Fibroblast of lung (primary cell): ENCODE measurements at regions not wholly inside any gene's neighbourhood (a gene's known extent, or its start where the extent isn't known, plus 50 kb on each side); places are given as distances from the start of the nearest gene placed in this dataset.
A peak's percentile ranks its signal among the peaks of the same experiment; 100 is the strongest.

Experiments used
- DNase-seq, 2 donors: peaks; one replicate each; pipeline versions ENCODE4 v3.0.0 to v3.0.0-alpha.2; 2010; ENCODE audit warnings: low read depth in 2 of 2
- H2AFZ ChIP-seq: 2 replicates; pipeline ENCODE4 v1.5.1; 2012; ENCODE audit warnings: low read length, control low read depth, inconsistent platforms
- H3K27ac ChIP-seq: 2 replicates; pipeline ENCODE4 v1.5.1; 2011; ENCODE audit warnings: low read length, control low read depth; ENCODE audit not compliant: insufficient read depth
- H3K27me3 ChIP-seq: 2 replicates; pipeline ENCODE4 v1.5.1; 2011; ENCODE audit warnings: mild to moderate bottlenecking, low read length; ENCODE audit not compliant: control insufficient read depth, insufficient read depth
- H3K36me3 ChIP-seq: 2 replicates; pipeline ENCODE4 v1.5.1; 2011; ENCODE audit warnings: low read length; ENCODE audit not compliant: control insufficient read depth, insufficient read depth
- H3K4me1 ChIP-seq: 2 replicates; pipeline ENCODE4 v1.5.1; 2011; ENCODE audit warnings: low read length; ENCODE audit not compliant: control insufficient read depth, insufficient read depth; ENCODE audit errors: extremely low read depth
- H3K4me2 ChIP-seq: 2 replicates; pipeline ENCODE4 v1.5.1; 2011; ENCODE audit warnings: low read length, control low read depth; ENCODE audit not compliant: insufficient read depth; ENCODE audit errors: extremely low read depth
- H3K4me3 ChIP-seq, 4 experiments: fragments of 200-600 bp in 1 of 4; sonication (generic) in 1 of 4; replicated peaks in 1 of 4; 2 replicates each; pipeline ENCODE4 v1.5.1; 2011 to 2016; ENCODE audit warnings: low read length in 4 of 4, low read depth in 3 of 4, mild to moderate bottlenecking in 3 of 4, control low read depth in 2 of 4, inconsistent platforms in 1 of 4, mixed read lengths in 1 of 4; ENCODE audit not compliant: insufficient read depth in 1 of 4; ENCODE audit errors: control extremely low read depth in 1 of 4
- H3K79me2 ChIP-seq: 2 replicates; pipeline ENCODE4 v1.5.1; 2012; ENCODE audit warnings: mild to moderate bottlenecking, low read length, inconsistent platforms; ENCODE audit not compliant: control insufficient read depth, insufficient read depth
- H3K9ac ChIP-seq: 2 replicates; pipeline ENCODE4 v1.5.1; 2011; ENCODE audit warnings: mild to moderate bottlenecking, low read length, control low read depth; ENCODE audit not compliant: insufficient read depth
- H3K9me3 ChIP-seq: 2 replicates; pipeline ENCODE4 v1.5.1; 2012; ENCODE audit warnings: low read depth, low read length; ENCODE audit not compliant: control insufficient read depth, insufficient read depth
- H4K20me1 ChIP-seq: 2 replicates; pipeline ENCODE4 v1.5.1; 2011; ENCODE audit warnings: low read length; ENCODE audit not compliant: control insufficient read depth, insufficient read depth; ENCODE audit errors: extremely low read depth
- EZH2 ChIP-seq: IDR thresholded peaks from 2 replicates; pipeline ENCODE4 v1.5.1; 2012; ENCODE audit warnings: low read length, control low read depth, mild to moderate bottlenecking; ENCODE audit errors: missing control alignments
- TF ChIP-seq, protein P1 (sequence below), 2 donors: IDR thresholded peaks in 1 of 2; conservative IDR thresholded peaks in 1 of 2; 1 replicate in 1 of 2; 2 replicates in 1 of 2; pipeline ENCODE4 v1.5.1; 2011 to 2012; ENCODE audit warnings: low read length in 2 of 2, control low read depth in 1 of 2, inconsistent platforms in 1 of 2, low read depth in 1 of 2, mild to moderate bottlenecking in 1 of 2

DNA sequence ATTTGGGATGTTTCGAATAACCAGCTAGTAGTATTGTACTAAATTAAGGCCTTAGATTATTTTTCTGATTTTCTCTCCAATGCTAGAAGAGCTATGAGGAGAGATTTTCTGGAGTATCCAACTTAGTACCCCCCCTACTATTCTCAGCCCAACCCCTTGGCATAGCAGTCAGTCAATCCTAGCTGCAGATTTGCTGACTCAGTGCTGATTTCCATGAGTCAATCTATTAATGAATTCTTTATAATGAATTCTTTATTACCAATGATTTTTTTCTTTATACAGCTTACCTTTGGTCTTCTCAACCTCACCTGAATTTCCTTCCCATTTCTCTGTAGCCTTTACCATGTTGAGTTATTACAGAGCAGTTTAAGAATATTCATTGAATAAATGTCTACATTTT, 192.8 kb upstream of the ETAA1 start:
- H3K4me2 ChIP-seq = no peak overlapping the region
- no peaks in the 10 kb centered on the region for H4K20me1 ChIP-seq
- no peak overlapping the region for H3K9ac ChIP-seq
- H3K27ac ChIP-seq = no peak overlapping the region
- no peaks in the 10 kb centered on the region for H3K27me3 ChIP-seq
- H2AFZ ChIP-seq = no peak overlapping the region
- H3K36me3 ChIP-seq = no peaks in the 10 kb centered on the region
- DNase-seq = no peak
- no peak overlapping the region for H3K4me3 ChIP-seq
- no peaks in the 10 kb centered on the region for H3K79me2 ChIP-seq
- no peaks in the 10 kb centered on the region for H3K4me1 ChIP-seq
- no peak for TF ChIP-seq EZH2
- TF ChIP-seq, protein P1, sequence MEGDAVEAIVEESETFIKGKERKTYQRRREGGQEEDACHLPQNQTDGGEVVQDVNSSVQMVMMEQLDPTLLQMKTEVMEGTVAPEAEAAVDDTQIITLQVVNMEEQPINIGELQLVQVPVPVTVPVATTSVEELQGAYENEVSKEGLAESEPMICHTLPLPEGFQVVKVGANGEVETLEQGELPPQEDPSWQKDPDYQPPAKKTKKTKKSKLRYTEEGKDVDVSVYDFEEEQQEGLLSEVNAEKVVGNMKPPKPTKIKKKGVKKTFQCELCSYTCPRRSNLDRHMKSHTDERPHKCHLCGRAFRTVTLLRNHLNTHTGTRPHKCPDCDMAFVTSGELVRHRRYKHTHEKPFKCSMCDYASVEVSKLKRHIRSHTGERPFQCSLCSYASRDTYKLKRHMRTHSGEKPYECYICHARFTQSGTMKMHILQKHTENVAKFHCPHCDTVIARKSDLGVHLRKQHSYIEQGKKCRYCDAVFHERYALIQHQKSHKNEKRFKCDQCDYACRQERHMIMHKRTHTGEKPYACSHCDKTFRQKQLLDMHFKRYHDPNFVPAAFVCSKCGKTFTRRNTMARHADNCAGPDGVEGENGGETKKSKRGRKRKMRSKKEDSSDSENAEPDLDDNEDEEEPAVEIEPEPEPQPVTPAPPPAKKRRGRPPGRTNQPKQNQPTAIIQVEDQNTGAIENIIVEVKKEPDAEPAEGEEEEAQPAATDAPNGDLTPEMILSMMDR (conservative IDR thresholded peaks at IDR 0.05 in 1 of 2, IDR thresholded peaks at IDR 0.05 in 1 of 2; ENCODE audit: low read depth in 1 of 2, low read length in 2 of 2) = no peak
- H3K9me3 ChIP-seq = no peaks in the 10 kb centered on the region

DNA sequence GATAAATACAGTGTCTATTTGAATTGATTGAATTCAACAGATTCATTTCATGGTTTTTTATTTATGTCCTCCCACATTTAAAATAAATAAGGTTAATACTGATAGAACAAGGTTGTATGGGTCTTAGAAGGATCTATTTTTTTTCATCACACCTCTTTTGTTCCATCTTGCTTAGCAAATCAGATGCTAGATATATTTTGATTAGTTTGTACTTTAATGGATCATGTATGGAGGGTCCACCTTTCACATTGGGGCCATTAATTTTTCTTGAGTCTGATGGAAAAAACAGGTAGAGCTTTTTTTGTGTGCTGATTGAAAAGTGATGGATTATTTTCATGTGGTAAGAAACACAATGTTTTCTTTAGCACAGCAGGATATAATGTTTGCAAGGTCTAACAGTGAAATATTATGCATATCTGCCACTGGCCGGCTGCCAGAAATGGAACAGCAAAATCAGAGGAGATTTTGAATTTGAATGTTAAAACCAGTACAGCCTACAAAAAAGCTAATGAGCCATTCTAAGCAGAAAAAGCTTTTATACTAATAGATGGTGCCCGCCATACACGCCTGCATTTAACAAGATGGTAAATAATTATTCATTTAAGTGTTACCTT, 188.1 kb upstream of the ETAA1 start:
- H2AFZ ChIP-seq = no peak overlapping the region

DNA sequence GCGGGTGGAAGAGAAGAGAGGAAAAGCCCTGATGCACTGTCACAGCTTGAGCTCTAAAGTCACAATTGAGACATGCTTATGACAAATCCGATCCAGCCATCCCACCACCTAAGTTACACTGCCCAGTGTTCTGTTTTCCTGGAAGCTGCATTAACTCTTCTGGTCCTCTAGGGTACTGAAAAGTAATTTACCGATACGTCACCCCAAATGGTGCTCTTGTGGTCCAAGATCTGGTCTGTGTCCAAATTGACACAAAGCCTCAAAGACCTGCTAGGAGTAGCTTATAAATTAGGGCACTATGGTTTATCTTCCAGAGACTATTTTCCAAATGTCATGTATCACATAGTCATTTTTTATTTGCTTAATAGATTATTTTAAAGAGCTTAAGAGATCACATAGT, 186.7 kb upstream of the ETAA1 start:
- H3K9me3 ChIP-seq = no peaks in the 10 kb centered on the region
- H3K27me3 ChIP-seq = no peaks in the 10 kb centered on the region
- TF ChIP-seq, protein P1 (conservative IDR thresholded peaks at IDR 0.05 in 1 of 2, IDR thresholded peaks at IDR 0.05 in 1 of 2; ENCODE audit: low read depth in 1 of 2, low read length in 2 of 2) = no peak
- TF ChIP-seq EZH2 = no peak
- H3K4me3 ChIP-seq = no peak overlapping the region
- H3K4me1 ChIP-seq = peaks cover 3% of the 10 kb centered on the region
- no peaks in the 10 kb centered on the region for H4K20me1 ChIP-seq
- H3K27ac ChIP-seq = no peak overlapping the region
- no peak overlapping the region for H3K4me2 ChIP-seq
- no peak for DNase-seq
- H3K79me2 ChIP-seq = no peaks in the 10 kb centered on the region
- H3K36me3 ChIP-seq = no peaks in the 10 kb centered on the region
- no peak overlapping the region for H3K9ac ChIP-seq
- H2AFZ ChIP-seq = no peak overlapping the region

More for the DNA sequence above, 188.1 kb upstream of the ETAA1 start:
- Histone ChIP-seq H3K4me2 (no peak overlapping the region), H4K20me1 (no peaks in the 10 kb centered on the region), H3K27ac (no peak overlapping the region), H3K79me2 (no peaks in the 10 kb centered on the region), H3K4me3 (no peak overlapping the region), H3K4me1 (no peaks in the 10 kb centered on the region), H3K9ac (no peak overlapping the region), H3K36me3 (no peaks in the 10 kb centered on the region), H3K9me3 (no peaks in the 10 kb centered on the region), H3K27me3 (no peaks in the 10 kb centered on the region)
- no peak for TF ChIP-seq EZH2
- TF ChIP-seq, protein P1 (conservative IDR thresholded peaks at IDR 0.05 in 1 of 2, IDR thresholded peaks at IDR 0.05 in 1 of 2; ENCODE audit: low read depth in 1 of 2, low read length in 2 of 2) = no peak
- DNase-seq = peak in 1 of 2 donors; percentile 21
